ENCODE measurements at regions not wholly inside any gene's neighbourhood (a gene's known extent, or its start where the extent isn't known, plus 50 kb on each side); places are given as distances from the start of the nearest gene placed in this dataset.

DNA sequence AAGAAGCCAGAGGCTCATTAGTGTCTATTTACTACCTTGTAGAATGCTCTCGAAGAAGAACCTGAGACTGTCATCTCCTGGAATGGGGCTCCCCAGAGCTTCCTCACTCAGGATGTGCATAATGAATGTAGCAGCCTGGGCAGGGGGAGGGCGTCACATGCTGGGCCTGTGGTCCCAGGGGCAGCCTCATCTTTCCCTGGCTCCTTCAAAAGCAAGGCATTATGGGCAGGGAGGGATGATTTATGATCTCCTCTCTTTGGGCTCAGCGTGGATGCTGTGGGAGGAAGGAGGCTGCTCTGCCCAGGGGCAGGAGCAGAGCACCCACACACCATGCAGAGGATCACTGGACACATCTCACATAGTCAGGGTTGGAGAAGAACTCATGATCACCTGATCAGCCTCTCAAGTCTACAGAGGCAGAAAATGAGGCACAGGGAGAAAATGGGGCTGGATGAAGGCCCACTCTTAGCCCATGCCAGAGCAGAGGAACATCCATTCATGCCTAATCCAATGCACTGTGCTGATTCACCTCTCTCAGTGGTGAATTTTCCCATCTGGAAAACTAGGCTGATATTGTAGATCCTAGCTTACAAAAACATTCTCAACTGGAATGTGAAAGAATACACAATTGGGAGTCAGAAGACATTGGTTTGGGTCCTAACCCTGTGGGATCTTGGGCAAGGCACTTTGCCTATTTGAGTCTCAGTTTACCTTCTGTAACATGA, 173.7 kb downstream of the CARTPT start:
- no peak for TF ChIP-seq CTCF (IDR thresholded peaks at IDR 0.05; ENCODE audit: low read depth, low read length)
- Histone ChIP-seq H3K9me3 (ENCODE audit: severe bottlenecking) (peaks cover 4% of the 10 kb centered on the region), H3K4me3 (ENCODE audit: low read depth, low read length) (no peak overlapping the region), H3K27me3 (ENCODE audit: insufficient read depth, low read depth, severe bottlenecking) (no peaks in the 10 kb centered on the region), H3K36me3 (peaks cover 2% of the 10 kb centered on the region; the same call in 1 of the 2 replicates), H3K27ac (no peak overlapping the region)
- no peak for DNase-seq

- Histone ChIP-seq H3K4me3 (ENCODE audit: low read depth, low read length) (no peak overlapping the region), H3K36me3 (no peaks in the 10 kb centered on the region), H3K27me3 (ENCODE audit: insufficient read depth, low read depth, severe bottlenecking) (no peaks in the 10 kb centered on the region), H3K9me3 (ENCODE audit: severe bottlenecking) (peaks cover 4% of the 10 kb centered on the region), H3K27ac (no peak overlapping the region)
- DNase-seq: no peak
- no peak for TF ChIP-seq CTCF (IDR thresholded peaks at IDR 0.05; ENCODE audit: low read depth, low read length)
Observed at GRCh38 chr5:71893451-71893850, 174.4 kb downstream of the CARTPT start.

DNA sequence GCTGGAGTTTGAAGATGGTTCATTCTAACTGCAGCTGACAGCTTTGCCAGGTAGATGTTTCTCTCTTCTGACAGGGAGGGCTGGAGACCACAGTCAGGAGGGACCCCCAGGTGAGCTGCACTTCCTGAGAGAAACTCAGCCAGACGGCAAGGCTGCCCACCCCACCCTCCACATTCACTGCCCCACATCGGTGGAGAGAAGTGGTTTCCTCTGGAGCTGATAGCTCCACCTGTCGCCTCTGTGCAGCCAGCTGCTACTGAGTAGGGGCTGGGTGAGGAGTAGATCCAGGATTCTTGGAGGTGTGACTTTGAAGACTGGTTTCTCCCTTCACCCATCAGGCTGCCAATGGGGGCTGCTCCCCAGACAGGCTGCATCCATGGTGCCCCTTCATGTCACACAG, 175.0 kb downstream of the CARTPT start:
- DNase-seq: no peak
- H3K9me3 ChIP-seq (ENCODE audit: severe bottlenecking): peaks cover 4% of the 10 kb centered on the region
- no peaks in the 10 kb centered on the region for H3K27me3 ChIP-seq (ENCODE audit: insufficient read depth, low read depth, severe bottlenecking)
- H3K4me3 ChIP-seq (ENCODE audit: low read depth, low read length): no peak overlapping the region
- TF ChIP-seq CTCF (IDR thresholded peaks at IDR 0.05; ENCODE audit: low read depth, low read length): no peak
- no peak overlapping the region for H3K27ac ChIP-seq
- H3K36me3 ChIP-seq: no peaks in the 10 kb centered on the region

- Histone ChIP-seq H3K27me3 (ENCODE audit: insufficient read depth, low read depth, severe bottlenecking) (no peaks in the 10 kb centered on the region), H3K9me3 (ENCODE audit: severe bottlenecking) (peaks cover 4% of the 10 kb centered on the region), H3K4me3 (ENCODE audit: low read depth, low read length) (no peak overlapping the region), H3K27ac (no peak overlapping the region), H3K36me3 (no peaks in the 10 kb centered on the region)
- DNase-seq: no peak
- no peak for TF ChIP-seq CTCF (IDR thresholded peaks at IDR 0.05; ENCODE audit: low read depth, low read length)
Observed at GRCh38 chr5:71895546-71895945, 176.5 kb downstream of the CARTPT start.

DNA sequence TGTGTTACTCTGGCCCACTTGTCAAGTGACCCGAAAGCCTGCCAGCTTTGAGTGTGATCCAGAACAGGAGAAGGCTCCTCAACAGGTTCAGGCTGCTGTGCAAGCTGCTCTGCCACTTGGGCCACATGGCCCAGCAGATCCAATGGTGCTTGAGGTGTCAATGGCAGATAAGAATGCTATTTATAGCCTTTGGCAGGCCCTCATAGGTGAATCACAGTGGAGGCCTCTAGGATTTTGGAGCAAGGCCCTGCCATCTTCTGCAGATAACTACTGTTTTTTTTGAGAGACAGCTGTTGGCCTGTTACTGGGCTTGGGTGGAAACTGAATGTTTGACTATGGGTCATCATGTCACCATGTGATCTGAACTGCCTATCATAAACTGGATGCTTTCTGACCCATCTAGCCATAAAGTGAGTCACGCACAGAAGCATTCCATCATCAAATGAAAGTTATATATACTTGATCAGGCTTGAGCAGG, 180.8 kb downstream of the CARTPT start:
- Histone ChIP-seq H3K36me3 (no peaks in the 10 kb centered on the region), H3K9me3 (ENCODE audit: severe bottlenecking) (peaks cover 4% of the 10 kb centered on the region), H3K27ac (no peak overlapping the region; the same call in 1 of the 2 replicates), H3K4me3 (ENCODE audit: low read depth, low read length) (no peak overlapping the region), H3K27me3 (ENCODE audit: insufficient read depth, low read depth, severe bottlenecking) (no peaks in the 10 kb centered on the region)
- no peak for DNase-seq
- TF ChIP-seq CTCF (IDR thresholded peaks at IDR 0.05; ENCODE audit: low read depth, low read length): no peak

DNA sequence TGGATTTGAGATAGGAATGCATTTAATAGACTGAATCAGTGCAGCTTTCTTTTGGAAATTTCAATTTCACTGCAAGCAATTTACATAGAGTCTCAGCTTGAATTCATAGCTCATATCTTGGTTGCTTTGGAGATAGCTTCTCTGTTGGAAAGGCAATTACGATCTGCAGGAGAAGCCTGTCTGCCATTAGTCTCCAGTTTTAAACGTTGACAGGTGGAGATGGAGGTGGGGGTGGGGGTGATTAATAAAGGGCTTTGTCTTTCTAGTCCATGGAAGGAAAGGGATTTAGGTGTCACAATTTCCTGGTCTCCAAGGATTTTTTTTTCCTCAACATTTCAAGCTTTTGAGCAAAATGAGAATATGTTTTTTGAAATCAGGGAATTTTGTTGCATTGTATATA, 184.7 kb downstream of the CARTPT start:
- H3K9me3 ChIP-seq (ENCODE audit: severe bottlenecking): peaks cover 5% of the 10 kb centered on the region
- no peaks in the 10 kb centered on the region for H3K36me3 ChIP-seq
- no peak overlapping the region for H3K4me3 ChIP-seq (ENCODE audit: low read depth, low read length)
- peak overlapping the region; percentile 71 for H3K27ac ChIP-seq
- no peaks in the 10 kb centered on the region for H3K27me3 ChIP-seq (ENCODE audit: insufficient read depth, low read depth, severe bottlenecking)
- peak; percentile 47 for DNase-seq
- no peak for TF ChIP-seq CTCF (IDR thresholded peaks at IDR 0.05; ENCODE audit: low read depth, low read length)

Measured in WERI-Rb-1 (cell line).